ENCODE measurements at regions not wholly inside any gene's neighbourhood (a gene's known extent, or its start where the extent isn't known, plus 50 kb on each side); places are given as distances from the start of the nearest gene placed in this dataset.
A peak's percentile ranks its signal among the peaks of the same experiment; 100 is the strongest.

GRCh38 chr20:40589581-40589980 is 99.5 kb downstream of the MAFB start:
- DNase-seq, result no peak

DNA sequence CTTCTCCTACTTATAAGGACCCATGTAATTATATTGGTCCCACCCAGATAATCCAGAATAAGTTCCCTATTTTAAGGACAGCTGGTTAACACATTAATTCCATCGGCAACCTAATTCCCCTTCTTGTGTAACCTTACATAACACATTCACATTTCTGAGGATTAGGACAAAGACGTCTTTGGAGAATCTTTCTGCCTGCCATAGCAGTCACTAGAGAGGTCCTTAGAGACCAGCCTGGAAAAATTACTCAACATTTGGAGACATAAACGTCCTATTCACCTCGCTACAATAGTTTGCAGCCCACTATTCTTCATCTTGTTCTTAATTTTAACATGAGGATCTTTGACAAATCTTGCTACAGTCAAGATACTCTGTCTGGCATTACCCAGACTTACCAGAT is 100.1 kb downstream of the MAFB start:
- no peak for DNase-seq

DNA sequence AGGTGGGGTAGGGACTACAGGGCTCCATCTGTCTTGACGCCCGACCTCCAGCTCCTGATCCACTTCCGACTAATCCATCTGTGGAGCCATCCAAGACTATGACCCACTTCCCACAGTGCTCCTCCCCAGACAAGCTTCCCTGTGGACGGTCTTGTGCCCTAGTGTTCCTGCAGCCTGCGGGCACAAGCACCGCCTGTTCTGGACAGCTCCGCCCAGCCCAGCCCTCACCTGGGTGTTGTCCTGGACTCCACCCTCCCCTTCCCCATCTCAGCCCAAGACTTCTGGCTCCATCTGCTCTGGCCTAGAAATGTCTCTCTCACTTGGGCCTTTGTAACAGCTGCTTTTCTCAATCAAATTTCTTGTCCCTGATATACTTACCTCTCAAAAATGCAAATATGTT is 102.0 kb downstream of the MAFB start:
- no peak for DNase-seq

DNA sequence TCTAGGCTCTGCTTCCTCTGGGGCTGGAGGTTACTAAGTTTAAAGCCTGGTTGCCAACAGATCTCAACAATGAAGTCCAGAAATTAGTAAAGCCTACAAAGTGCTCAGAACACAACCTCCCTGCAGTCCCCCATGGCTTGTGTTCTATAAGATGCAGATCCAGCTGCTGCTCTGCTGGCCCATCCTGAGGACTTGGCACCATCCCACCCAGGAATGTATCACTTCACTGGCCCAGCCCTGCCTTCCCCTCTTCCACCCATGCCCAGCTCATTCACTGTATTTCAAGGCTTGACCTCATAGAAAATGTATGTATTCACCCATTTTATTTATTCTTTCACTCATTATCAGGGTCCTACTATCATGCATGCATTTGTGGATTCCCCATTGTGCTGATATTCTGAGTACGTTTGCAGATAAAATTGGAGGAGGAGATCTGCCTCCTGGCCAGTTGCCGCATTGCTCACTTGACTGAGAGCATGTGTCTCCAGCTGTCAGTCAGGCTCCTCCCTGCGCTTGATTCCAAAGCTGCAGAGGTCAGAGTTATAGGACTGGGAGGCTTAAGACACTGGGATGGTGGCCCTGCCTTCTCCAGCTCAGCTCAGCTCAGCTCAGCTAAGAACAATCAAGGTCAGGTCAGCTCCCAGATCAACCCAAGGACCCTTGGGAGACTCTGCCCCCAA is 104.8 kb downstream of the MAFB start:
- DNase-seq, result no peak

- DNase-seq, result no peak
These were observed 105.4 kb downstream of the MAFB start for GRCh38 chr20:40583636-40584035.

DNA sequence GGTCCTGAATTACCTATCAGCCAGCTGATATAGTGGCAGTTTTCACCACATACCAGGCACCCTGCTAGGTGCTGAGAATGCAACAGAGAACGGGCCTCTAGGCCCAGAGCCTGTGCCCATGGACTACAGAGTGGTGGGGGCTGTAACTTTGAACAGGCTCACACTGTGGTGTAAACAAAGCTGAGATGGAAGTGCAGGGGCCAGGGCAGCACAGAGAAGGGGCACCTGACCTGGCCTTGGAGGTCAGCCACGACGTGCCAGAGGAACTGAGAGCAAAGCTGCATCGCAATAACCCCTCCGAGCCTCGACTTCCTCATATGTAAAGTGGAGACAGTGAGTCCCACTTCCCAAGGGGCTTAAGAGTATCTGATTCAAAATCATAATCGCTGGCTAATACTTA is 105.8 kb downstream of the MAFB start:
- no peak for DNase-seq

DNA sequence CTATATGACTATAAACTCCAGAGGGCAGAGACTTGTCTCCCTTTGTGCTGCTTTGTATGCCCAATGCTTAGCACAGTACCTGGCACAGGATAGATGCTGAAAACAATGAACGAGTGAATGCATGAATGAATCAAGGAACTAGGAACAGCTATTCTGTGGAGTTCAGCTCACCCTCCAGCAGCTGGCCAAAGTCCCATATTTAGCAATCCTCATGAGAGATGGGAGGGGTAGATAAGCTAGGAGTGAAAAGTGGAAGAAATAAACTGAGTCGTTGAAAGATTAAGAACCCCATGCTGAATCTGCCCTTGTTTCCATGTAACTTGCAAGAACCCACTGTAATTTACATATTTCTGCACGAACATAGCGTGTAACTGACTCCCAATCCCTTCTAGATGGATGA is 106.5 kb downstream of the MAFB start:
- DNase-seq, result no peak

DNA sequence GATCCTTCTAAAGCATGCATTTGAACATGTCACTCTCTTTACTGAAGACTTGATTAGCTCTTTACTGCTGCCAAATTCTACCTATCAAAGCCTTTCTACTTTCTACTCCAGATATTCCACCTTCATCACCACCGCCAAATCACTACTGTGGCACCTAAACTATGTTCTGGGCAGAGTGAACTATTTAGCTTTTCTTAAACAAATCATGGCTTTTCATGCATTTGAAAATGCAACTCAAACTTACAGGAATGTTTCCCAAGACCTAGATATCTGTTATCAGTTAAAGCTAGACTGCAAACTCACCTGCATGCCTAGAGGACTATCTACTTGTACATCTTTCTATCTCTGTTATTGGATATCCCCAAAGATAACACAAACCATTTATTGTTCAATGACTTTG is 109.3 kb downstream of the MAFB start:
- DNase-seq, result no peak

DNA sequence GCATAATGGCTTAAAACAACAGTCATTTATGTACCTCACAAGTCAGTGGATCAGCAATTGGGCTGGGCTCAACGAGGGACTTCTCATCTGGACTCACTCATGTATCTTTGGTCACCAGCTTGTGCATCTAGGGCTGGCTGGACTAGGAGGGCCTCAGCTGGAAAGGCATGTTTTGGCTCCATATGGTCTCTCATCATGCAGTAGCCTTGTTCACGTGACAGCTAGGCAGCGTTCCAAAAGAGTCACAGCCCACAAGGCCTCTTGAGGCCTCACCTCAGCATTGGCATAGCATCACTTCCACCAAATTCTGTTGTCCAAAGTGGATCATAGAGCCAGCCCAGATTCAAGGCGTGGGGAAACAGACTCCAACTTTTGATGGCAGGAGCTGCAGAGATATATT is 110.1 kb downstream of the MAFB start:
- no peak for DNase-seq

- DNase-seq, result no peak
These were observed 113.2 kb downstream of the MAFB start for GRCh38 chr20:40575851-40576250.

- no peak for DNase-seq
These were observed 116.8 kb downstream of the MAFB start for GRCh38 chr20:40572251-40572650.

DNA sequence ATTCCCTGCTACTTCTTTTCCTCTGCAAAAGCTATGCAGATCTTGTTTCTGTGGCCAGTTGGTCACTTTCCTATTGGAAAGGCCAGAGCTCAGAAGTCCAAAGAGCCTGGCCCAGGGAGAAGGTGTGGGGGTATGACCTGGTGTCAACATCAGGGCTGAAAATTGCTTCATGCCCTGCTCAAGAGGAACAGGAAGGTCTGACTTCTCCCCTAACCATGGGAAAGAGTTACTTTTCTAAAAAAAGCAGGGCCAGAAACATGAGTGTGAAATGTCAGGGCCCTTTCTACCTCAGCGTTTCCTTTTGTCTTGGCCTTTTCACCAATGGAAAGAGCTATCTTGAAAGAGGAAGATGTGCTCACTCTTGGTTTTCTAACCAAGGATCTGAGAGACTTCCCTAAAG is 117.4 kb downstream of the MAFB start:
- no peak for DNase-seq

DNA sequence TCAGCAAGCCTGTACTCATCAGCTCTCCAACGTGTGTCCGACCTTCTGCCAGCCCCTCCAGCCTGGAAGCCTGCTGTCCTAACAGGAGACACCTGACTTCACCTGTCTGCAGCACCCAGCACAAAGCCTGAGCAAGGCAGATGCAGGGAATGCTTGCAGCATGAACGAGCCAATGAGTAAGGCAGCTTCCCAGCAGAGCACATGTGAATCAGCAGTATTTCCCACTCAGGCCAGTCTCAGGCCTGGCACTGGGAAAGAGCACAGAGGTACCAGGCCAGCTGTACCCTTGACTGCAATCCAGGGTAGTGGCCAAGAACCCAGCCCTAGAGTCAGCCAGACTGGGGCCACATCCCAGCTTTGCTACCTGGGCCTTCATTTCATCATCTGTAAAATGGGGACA is 120.8 kb downstream of the MAFB start:
- no peak for DNase-seq

- no peak for DNase-seq
These were observed 123.4 kb downstream of the MAFB start for GRCh38 chr20:40565682-40566040.

GRCh38 chr20:40565001-40565681 is 123.9 kb downstream of the MAFB start:
- peak; percentile 49 to 50 for DNase-seq

DNA sequence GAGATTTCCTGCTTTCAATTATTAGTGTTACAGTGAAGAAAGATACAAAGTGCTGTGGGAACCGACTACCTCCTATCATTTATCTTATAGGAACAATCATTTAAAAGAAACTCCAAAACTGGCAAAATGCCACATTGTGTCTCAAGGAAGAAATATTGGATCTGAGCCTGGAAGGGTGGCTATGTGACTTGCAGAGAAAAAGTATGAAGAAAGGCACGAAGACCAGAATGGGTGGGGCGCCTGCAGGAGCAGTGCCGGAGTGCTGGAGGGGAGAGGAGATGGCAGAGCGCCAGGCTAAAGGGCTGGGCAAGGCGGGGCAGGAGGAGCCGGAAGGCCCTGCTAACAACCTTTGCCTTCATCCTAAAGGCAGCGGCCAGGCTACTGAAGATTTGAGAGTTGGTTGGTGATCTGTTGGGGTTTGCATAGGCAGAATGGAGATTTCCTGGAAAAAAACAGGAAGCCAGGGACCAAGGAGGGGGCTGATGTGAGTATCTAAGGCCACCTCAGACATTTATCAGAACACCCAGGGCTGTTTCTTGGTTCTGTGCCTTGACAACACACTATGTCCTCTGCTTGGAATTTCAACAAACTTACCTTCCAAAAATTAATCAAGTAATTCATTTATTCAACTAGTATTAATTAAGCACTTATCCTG is 125.6 kb downstream of the MAFB start:
- DNase-seq, result no peak

GRCh38 chr20:40562031-40562430 is 127.0 kb downstream of the MAFB start:
- DNase-seq, result no peak

- no peak for DNase-seq
These were observed 127.8 kb downstream of the MAFB start for GRCh38 chr20:40561187-40561586.

DNA sequence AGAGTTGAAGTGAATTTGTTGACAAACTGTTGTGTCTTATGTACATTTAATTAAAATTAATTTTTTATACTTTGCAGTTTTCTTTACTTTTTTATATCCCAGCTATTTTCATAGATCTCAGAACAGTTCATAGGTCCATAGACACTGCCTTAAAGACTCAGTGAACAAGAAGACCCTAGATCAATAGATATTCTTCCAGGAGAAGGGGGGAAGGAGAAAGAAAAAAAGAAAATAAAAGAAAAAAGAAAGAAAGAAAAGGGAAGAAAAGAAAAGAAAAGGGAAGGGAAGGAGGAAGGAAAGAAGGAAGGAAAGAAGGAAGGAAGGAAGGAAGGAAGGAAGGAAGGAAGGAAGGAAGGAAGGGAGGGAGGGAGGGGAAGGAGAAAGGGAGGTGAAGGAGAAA is 130.8 kb downstream of the MAFB start:
- DNase-seq, result no peak

DNA sequence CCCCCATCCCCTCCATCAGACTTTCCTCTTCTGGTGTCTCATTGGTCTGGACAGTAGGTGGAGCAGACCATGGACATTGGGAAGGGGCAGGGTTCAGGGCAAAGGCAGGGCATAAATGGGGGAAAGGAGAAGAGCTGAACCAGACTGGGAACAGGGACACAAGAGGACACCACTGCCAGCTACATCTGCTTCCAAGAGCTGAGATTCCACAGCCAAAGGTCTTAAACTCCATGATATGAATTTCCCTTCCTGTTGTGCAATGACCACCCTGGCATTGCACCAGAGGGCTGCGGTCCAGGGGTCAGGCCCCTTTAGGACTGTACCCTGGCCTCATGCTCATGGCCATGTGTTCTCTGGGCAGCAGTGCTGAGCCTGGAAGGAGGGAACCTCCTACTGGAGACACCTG is 137.9 kb downstream of the MAFB start:
- no peak for DNase-seq

GRCh38 chr20:40547483-40548091 is 141.4 kb downstream of the MAFB start:
- no peak for DNase-seq

DNA sequence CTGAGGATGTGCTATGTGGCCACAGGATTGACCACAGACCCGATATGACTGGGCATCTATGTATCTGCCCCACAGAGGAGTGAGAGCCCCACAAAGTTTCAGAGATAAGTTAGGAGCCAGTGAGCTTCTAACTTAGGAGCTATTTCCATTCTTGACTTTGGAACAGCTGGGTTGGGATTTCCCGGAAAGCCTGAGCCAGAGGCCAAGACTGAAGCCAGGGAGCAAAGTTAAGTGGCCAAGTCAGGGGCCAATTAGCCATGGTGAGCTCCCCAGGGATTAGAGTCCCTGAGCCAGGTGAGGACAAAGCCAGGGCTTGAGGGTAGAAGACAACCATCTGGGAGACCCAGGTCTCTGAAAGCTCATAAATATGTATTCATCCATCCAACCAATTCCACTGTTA is 143.6 kb downstream of the MAFB start:
- no peak for DNase-seq

GRCh38 chr20:40542065-40542464 is 147.0 kb downstream of the MAFB start:
- DNase-seq, result no peak

GRCh38 chr20:40540166-40540565 is 148.9 kb downstream of the MAFB start:
- DNase-seq, result no peak

Data from SW 1271 (cell line).